Activated T-helper 9 cell treated with anti-CD3 and anti-CD28 coated beads, Interleukin-2, amount 50 U/mL, for 16 hours (primary cell): ENCODE measurements at regions not wholly inside any gene's neighbourhood (a gene's known extent, or its start where the extent isn't known, plus 50 kb on each side); places are given as distances from the start of the nearest gene placed in this dataset.

Experiments used
- DNase-seq: peaks from one replicate; pipeline ENCODE4 v3.0.0-alpha.2; 2020; ENCODE audit warnings: low read depth

- no peak for DNase-seq
These were observed 266.3 kb upstream of the ZMIZ1 start for GRCh38 chr10:78802431-78802830.

GRCh38 chr10:78802866-78803265 is 265.9 kb upstream of the ZMIZ1 start:
- no peak for DNase-seq

- DNase-seq: no peak
These were observed 265.1 kb upstream of the ZMIZ1 start for GRCh38 chr10:78803710-78804109.

GRCh38 chr10:78804411-78805032 is 264.2 kb upstream of the ZMIZ1 start:
- DNase-seq: no peak

GRCh38 chr10:78805176-78805575 is 263.6 kb upstream of the ZMIZ1 start:
- DNase-seq: no peak

GRCh38 chr10:78806681-78807221 is 262.0 kb upstream of the ZMIZ1 start:
- no peak for DNase-seq

- no peak for DNase-seq
These were observed 261.1 kb upstream of the ZMIZ1 start for GRCh38 chr10:78807504-78808203.

- no peak for DNase-seq
These were observed 260.5 kb upstream of the ZMIZ1 start for GRCh38 chr10:78808286-78808685.

GRCh38 chr10:78808736-78809367 is 259.9 kb upstream of the ZMIZ1 start:
- DNase-seq: no peak

GRCh38 chr10:78811174-78811573 is 257.6 kb upstream of the ZMIZ1 start:
- no peak for DNase-seq

- no peak for DNase-seq
These were observed 256.0 kb upstream of the ZMIZ1 start for GRCh38 chr10:78812571-78813318.

GRCh38 chr10:78813526-78813925 is 255.2 kb upstream of the ZMIZ1 start:
- no peak for DNase-seq

GRCh38 chr10:78813998-78814399 is 254.8 kb upstream of the ZMIZ1 start:
- no peak for DNase-seq

- no peak for DNase-seq
These were observed 254.4 kb upstream of the ZMIZ1 start for GRCh38 chr10:78814407-78814806.

- DNase-seq: no peak
These were observed 252.9 kb upstream of the ZMIZ1 start for GRCh38 chr10:78815702-78816334.

GRCh38 chr10:78817361-78817760 is 251.4 kb upstream of the ZMIZ1 start:
- DNase-seq: no peak

GRCh38 chr10:78817804-78818203 is 251.0 kb upstream of the ZMIZ1 start:
- no peak for DNase-seq

GRCh38 chr10:78819361-78820006 is 249.3 kb upstream of the ZMIZ1 start:
- DNase-seq: no peak

GRCh38 chr10:78820007-78820362 is 248.8 kb upstream of the ZMIZ1 start:
- DNase-seq: no peak

- no peak for DNase-seq
These were observed 247.7 kb upstream of the ZMIZ1 start for GRCh38 chr10:78821052-78821451.
